GM12875 (cell line): ENCODE measurements at regions not wholly inside any gene's neighbourhood (a gene's known extent, or its start where the extent isn't known, plus 50 kb on each side); places are given as distances from the start of the nearest gene placed in this dataset.

Source experiments
- H3K4me3 ChIP-seq: one replicate; pipeline ENCODE4 v1.5.1; 2011; ENCODE audit warnings: low read depth, low read length, control low read depth
- TF ChIP-seq, protein P1 (sequence below): IDR thresholded peaks from 2 replicates; pipeline ENCODE4 v1.5.1; 2011; ENCODE audit warnings: low read depth, mild to moderate bottlenecking, control low read depth, inconsistent platforms, low read length, moderate library complexity, borderline replicate concordance; ENCODE audit not compliant: insufficient read depth

DNA sequence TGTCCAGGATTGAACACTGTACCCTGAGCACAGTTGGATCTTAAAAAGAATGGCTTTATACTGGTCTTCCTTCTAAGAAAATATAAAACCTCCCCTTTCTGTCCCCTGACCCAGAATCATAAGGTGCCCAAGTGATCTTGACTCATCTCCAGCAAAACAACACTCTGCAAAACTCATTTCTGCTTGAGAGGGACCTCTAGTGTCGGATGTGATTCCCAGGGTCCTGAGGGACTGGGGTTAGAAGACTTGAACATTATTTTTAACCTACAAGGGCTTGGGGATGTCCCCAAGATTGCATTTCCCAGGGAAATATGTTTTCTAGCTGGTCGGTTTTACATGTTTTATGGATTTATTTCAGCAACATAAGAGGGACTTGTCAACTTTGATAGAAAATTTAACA is 1318.5 kb upstream of the CELF4 start:
- TF ChIP-seq, protein P1, sequence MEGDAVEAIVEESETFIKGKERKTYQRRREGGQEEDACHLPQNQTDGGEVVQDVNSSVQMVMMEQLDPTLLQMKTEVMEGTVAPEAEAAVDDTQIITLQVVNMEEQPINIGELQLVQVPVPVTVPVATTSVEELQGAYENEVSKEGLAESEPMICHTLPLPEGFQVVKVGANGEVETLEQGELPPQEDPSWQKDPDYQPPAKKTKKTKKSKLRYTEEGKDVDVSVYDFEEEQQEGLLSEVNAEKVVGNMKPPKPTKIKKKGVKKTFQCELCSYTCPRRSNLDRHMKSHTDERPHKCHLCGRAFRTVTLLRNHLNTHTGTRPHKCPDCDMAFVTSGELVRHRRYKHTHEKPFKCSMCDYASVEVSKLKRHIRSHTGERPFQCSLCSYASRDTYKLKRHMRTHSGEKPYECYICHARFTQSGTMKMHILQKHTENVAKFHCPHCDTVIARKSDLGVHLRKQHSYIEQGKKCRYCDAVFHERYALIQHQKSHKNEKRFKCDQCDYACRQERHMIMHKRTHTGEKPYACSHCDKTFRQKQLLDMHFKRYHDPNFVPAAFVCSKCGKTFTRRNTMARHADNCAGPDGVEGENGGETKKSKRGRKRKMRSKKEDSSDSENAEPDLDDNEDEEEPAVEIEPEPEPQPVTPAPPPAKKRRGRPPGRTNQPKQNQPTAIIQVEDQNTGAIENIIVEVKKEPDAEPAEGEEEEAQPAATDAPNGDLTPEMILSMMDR, result no peak
- no peak overlapping the region for H3K4me3 ChIP-seq

DNA sequence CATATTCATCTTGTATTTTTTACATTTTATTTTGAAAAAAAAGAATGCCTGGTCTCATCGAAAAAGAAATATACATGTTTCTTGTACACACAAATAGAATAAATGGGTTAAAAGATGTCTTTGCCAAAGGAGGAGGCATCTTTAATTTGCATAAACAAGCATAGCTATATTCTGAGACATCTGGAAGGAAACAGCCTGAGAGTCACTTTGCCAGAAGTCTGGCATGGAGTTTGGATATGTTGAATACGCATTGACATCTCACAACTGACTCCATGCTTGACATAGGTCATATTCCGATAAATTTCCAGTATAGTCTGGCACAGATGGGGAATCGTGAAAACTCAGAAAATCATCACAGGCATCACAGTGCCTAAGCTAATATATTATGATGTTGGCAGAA is 1317.5 kb upstream of the CELF4 start:
- no peak overlapping the region for H3K4me3 ChIP-seq
- TF ChIP-seq, protein P1, result no peak

GRCh38 chr18:38879871-38880270 is 1314.3 kb upstream of the CELF4 start:
- TF ChIP-seq, protein P1, result no peak
- H3K4me3 ChIP-seq, result no peak overlapping the region

DNA sequence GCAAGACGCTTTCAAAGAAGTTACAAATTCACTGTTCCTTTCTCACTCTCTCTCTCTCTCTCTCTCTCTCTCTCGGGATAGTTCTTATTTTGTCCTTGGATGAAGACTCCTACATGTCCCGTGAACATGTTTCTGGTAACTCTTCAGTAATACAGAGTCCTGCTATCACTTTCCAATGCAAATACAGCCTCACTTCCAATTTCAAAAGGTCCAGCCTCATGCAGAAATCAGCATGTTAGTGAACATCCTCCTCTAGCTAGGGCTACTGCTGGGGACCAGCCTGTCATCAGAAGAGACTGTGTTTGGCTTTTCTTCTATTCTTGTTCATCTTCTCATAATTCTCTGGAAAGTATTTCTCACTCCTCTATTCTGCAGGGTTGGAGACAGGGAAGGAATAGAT is 1306.7 kb upstream of the CELF4 start:
- H3K4me3 ChIP-seq, result no peak overlapping the region
- TF ChIP-seq, protein P1, result no peak

- TF ChIP-seq, protein P1, result no peak
- H3K4me3 ChIP-seq, result no peak overlapping the region
Observed at GRCh38 chr18:38868757-38869156, 1303.2 kb upstream of the CELF4 start.

DNA sequence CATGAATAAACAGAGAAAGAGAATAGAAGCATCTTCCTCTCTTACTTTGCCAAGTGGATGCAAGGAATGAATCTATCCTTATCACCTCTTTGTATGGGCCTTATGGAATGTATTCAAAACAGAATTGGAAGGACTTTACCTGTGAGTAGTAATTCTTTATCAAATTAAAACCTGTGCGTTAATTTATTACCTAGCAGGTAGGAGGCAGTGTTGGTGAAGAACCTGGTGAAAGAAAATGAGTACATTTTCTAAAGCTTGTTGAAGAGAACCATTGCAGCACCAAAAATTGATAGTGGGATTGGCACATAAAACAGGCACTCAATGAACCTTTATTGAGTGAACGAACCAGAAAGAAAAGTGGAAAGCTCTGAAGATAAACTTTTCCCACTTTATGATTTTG is 1302.1 kb upstream of the CELF4 start:
- TF ChIP-seq, protein P1, result no peak
- no peak overlapping the region for H3K4me3 ChIP-seq

- TF ChIP-seq, protein P1, result no peak
- H3K4me3 ChIP-seq, result no peak overlapping the region
Observed at GRCh38 chr18:38851526-38851925, 1285.9 kb upstream of the CELF4 start.
